ENCODE measurements at regions not wholly inside any gene's neighbourhood (a gene's known extent, or its start where the extent isn't known, plus 50 kb on each side); places are given as distances from the start of the nearest gene placed in this dataset.
A peak's percentile ranks its signal among the peaks of the same experiment; 100 is the strongest.
"Not testable (repeated sequence)": the region's sequence is repeated elsewhere in the genome, so short reads cannot be mapped to it uniquely, and the experiment has no call there.

GRCh38 chr18:38494065-38494464 lies 928.5 kb upstream of the CELF4 start:
- DNase-seq (ENCODE audit: low read depth in 2 of 3, low spot score in 2 of 3), result peak in 1 of 3 donors; percentile 2

DNA sequence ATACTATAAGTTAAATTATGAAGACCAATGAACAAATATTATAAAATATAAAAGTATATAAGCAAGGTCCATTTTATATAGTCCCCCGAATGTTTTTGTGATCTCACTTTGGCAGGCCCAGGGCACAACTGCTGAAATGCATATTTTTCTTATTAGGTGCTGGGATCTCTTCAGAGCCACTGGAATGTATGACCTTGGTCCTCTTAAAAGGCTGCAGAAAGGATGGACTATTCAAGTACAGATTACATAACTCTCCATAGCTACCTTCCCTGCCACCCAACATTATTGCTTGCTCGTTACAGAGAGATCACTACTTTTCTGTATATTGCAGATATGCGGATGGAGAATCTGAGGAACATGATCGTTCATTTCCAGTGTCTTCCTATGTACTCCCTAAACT lies 925.6 kb upstream of the CELF4 start:
- no peak for DNase-seq (ENCODE audit: low read depth in 2 of 3, low spot score in 2 of 3)

- not testable (repeated sequence) for DNase-seq (ENCODE audit: low read depth in 2 of 3, low spot score in 2 of 3)
These were observed 924.1 kb upstream of the CELF4 start for GRCh38 chr18:38489721-38490120.

- DNase-seq (ENCODE audit: low read depth in 2 of 3, low spot score in 2 of 3), result no peak
These were observed 921.9 kb upstream of the CELF4 start for GRCh38 chr18:38487521-38487920.

DNA sequence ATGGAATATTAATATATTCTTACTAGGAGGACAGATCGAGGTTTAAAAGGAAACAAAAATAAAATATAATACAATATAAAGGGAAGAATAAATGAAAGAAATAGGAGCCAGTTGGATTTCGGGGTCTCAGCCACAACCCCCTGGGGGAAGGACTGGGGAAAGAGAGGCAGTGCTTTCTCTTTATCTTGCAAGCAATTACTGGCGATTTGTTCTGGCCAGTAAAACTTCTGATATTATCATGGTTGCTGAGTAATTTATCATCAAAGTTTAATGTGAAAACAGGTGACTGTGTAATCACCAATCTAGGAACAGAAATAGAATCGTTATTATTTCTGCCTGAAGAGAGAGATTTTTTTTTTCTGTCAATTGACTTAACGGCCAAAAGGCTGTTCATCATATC lies 917.7 kb upstream of the CELF4 start:
- no peak for DNase-seq (ENCODE audit: low read depth in 2 of 3, low spot score in 2 of 3)

GRCh38 chr18:38481576-38481975 lies 916.0 kb upstream of the CELF4 start:
- peak in 2 of 3 donors; percentile 52 to 84 for DNase-seq (ENCODE audit: low read depth in 2 of 3, low spot score in 2 of 3)

DNA sequence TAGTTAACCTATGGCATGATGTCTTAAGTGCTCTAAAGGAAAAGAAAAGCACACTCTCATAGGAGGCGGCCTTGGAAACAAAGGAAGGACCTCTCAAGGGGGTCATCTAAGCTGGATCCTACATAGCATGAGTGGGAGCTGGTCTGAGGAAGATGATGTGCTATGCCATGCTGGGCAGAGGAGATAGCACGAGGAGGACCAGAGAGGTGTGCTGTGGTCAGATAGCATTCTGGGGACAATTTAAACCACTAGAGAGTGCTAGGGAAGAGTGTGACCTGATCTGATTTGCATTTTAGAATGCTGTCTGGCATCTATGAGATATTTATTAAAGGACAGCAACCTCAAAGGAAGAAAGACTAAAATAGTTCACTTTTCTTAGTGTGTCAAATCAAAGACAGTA lies 910.1 kb upstream of the CELF4 start:
- DNase-seq (ENCODE audit: low read depth in 2 of 3, low spot score in 2 of 3), result peak in 1 of 3 donors; percentile 13

DNA sequence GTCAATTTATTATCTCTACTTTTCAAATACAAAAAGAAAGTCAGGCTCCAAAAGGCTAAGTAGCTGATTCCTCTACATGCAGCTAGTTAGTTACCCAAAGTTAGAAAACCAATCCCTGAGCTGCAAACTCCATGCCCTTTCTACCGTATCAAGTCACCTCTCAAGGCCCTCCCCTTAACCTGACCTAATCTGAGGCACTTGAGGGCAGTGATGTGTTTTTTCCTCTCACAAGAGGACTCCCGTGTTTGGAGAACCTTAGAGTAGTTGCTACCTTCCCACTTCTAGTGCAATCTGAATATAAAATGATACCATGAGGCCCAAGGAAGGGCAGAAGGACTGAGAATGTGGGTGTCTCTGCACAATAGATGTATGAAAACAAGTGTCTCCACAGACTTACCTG lies 907.9 kb upstream of the CELF4 start:
- DNase-seq (ENCODE audit: low read depth in 2 of 3, low spot score in 2 of 3), result no peak

DNA sequence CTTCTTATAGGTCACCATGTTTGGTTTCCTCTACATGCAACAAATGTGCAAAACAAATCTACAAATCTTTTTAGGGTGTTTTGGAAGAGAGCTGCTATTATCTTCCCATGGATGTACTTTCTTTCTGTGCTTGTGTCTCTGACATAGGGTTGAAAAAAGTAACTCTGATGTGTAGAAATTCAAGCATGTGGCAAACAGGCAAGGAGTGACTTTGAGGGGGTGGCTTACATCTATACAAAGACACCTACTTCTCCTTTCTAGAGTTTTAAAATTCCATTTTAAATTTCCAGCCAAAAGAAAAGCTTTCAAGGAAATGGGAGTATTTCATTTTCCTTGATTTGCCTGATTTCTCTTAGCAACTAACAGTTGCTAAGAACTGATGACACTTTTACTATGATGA lies 904.8 kb upstream of the CELF4 start:
- no peak for DNase-seq (ENCODE audit: low read depth in 2 of 3, low spot score in 2 of 3)

DNA sequence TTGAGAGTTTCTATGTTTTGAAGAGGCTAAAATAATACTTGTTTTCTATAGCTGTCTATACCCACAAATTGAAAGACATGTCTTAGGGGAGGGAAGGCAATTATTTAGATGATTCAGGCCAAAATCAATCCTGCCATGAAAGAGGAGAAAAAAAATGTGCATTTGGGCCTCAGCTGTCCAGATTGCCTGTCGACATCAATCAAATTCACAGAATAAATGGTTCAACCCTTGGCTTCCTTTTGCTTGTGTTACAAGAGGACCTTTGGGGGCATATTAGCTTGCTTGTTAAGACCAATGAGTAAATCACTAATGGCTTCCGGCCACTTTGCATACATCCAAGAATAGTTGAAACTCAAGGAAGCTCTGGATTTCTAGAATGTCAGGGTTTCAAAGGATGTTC lies 900.8 kb upstream of the CELF4 start:
- no peak for DNase-seq (ENCODE audit: low read depth in 2 of 3, low spot score in 2 of 3)

- DNase-seq (ENCODE audit: low read depth in 2 of 3, low spot score in 2 of 3), result no peak
These were observed 898.4 kb upstream of the CELF4 start for GRCh38 chr18:38464024-38464423.

DNA sequence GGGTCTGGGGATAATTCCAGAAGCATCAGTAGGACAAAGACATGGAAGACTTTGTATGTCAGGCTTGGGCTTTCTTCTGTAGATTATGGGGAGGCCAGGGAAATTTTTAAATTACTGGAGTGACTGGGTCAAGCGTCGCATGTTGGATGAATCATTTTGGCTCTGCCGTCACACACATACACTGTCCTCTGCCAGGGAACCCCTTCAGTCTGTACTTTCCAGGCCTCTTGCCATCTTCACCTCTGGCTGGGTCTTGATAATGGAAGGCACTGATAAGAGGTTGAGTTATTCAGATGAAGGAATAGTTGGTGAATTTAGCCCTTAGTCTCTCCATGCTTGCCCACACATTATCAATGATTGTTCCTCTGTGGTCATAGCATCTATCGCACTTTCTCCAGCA lies 895.1 kb upstream of the CELF4 start:
- no peak for DNase-seq (ENCODE audit: low read depth in 2 of 3, low spot score in 2 of 3)

DNA sequence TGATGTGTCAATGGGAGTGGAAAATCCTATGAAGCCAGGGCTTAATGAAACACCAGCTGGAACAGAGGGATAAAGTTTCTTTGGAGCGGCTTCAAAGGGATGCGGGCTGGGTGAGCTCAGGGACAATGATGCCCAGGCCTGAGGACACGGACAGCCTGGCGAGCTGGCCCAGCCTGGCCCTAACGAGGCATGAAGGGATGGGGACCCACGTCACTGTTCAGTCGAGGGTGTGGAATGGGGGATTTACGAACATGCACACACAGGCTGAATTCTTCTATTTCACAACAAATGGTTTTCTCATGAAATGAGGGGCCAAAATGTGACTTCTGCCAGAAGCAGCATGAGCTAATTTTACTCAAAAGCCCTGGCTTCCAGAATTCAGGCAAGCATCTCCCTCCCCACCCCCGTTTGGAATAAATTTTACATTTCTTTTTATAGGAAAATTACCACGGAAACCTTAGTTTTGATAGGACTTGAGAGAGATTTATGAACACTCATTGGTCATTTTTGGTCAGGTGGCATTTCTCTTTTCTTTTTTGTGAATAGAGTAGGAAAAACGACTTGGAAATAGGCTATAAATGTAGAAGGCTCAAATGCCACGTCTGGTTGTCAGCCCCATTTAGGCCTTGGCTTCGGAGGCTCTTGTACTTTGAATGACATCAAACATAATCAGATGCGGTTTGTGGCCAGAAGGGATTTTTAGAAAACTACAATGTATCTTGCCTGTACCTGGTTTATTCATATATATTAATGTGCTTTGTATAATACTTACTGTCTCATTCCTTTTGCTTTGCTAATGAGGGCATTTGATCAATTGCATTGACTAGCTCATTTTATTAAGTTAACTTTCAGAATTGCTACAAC lies 893.8 kb upstream of the CELF4 start:
- no peak for DNase-seq (ENCODE audit: low read depth in 2 of 3, low spot score in 2 of 3)

GRCh38 chr18:38458698-38459097 lies 893.1 kb upstream of the CELF4 start:
- DNase-seq (ENCODE audit: low read depth in 2 of 3, low spot score in 2 of 3), result no peak

- DNase-seq (ENCODE audit: low read depth in 2 of 3, low spot score in 2 of 3), result no peak
These were observed 890.7 kb upstream of the CELF4 start for GRCh38 chr18:38456253-38456652.

GRCh38 chr18:38454764-38455469 lies 889.3 kb upstream of the CELF4 start:
- no peak for DNase-seq (ENCODE audit: low read depth in 2 of 3, low spot score in 2 of 3)

DNA sequence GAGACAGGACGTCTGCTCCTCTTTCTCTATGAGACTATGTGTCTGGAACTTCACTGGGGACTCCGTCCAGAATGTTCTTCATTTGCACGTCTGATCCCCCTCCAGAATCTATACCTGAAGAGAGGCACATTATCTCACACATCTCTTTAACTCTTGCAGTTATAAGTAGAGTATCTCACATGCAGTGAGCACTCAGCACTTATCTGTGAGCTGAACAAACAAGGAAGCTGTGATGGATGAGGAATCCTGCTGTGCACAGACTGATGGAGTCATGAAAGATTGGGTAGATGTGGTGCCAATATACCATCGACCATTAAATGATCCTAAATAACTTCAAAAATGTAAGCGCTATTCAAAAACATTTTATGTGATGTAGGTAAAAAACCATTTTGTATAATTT lies 888.3 kb upstream of the CELF4 start:
- DNase-seq (ENCODE audit: low read depth in 2 of 3, low spot score in 2 of 3), result no peak

- DNase-seq (ENCODE audit: low read depth in 2 of 3, low spot score in 2 of 3), result peak in 1 of 3 donors; percentile 29
These were observed 885.3 kb upstream of the CELF4 start for GRCh38 chr18:38450876-38451275.

GRCh38 chr18:38445804-38446145 lies 880.2 kb upstream of the CELF4 start:
- DNase-seq (ENCODE audit: low read depth in 2 of 3, low spot score in 2 of 3), result no peak

DNA sequence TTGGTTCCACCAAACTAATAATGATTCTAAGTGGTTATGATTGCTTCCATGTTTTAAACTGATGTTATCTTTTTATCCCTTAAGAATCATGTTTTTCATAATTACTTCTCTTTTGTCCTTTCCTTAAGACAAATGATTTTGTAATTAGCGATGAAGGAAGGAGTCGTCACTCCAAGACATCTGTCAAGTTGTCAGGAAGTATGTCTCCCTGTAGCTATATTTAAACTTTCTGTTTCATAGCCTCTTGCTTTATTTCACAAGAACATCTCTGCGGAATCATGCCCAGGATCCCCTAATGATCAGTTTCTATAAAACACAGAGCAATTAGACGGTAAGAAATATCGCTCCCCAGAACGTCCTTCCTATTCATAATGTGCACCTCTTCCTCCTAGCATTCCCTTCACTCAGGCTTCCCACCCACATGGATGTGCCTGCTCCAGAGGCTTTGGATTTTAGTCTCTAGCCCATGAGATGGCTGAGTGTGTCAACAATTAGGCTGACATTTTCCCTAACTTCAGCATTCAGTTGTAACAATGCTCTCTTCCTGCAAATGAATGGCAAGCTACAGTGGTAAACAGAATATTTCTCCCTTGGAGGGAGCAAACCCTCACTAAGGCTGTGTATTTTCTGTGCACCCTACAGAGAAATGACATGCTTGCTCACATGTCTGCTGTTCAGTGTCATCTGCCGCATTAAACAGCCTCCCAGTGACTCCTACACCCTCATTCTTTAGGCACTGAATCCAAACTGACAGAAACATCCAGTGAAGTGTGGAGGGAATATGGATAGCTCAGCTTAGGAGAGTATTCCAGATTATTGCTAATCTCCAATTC lies 879.6 kb upstream of the CELF4 start:
- peak in 1 of 3 donors; percentile 4 for DNase-seq (ENCODE audit: low read depth in 2 of 3, low spot score in 2 of 3)

DNA sequence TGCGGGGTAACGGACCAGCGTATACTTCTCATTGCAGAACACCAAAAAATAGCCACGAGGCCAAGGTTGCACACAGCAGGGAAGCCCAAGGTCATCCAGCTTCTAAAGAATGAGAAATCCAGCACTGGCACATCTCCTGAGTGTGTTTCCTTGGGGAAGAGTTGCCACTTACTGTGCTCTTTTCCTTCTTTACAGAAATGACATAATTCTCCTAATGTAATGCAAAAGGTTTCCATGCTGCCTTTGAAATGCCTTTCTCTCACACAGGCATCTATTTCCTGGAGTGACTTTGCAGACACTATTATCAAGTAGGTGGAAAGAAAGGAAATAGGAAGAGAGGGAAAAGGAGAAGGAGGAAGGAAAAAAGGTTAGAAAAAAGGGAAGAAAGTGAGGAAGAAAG lies 862.1 kb upstream of the CELF4 start:
- no peak for DNase-seq (ENCODE audit: low read depth in 2 of 3, low spot score in 2 of 3)
